Activated CD4-positive, alpha-beta T cell treated with anti-CD3 and anti-CD28 coated beads, Interleukin-2, amount 10 ng/mL, durations not matched to agents 7 days and 5 days (primary cell): ENCODE measurements at regions not wholly inside any gene's neighbourhood (a gene's known extent, or its start where the extent isn't known, plus 50 kb on each side); places are given as distances from the start of the nearest gene placed in this dataset.

ENCODE experiments used
- CTCF ChIA-PET: fragments of 350-600 bp; sonication (Branson Sonifier 250); formaldehyde crosslinking; loops from one replicate; lab custom pipeline; 2021; ENCODE audit warnings: antibody characterized with exemption; lab: Charles Lee
- POLR2A ChIA-PET: fragments of 350-600 bp; sonication (Branson Sonifier 250); formaldehyde crosslinking; loops from one replicate; lab custom pipeline; 2021; ENCODE audit warnings: antibody characterized with exemption; lab: Charles Lee
- DNase-seq: peaks from one replicate; pipeline ENCODE4 v3.0.0-alpha.2; 2020
- H3K27ac Mint-ChIP-seq: one replicate; pipeline ENCODE4 v1.8.0; 2021; ENCODE audit warnings: mild to moderate bottlenecking, moderate library complexity, mixed read lengths
- H3K27me3 Mint-ChIP-seq: one replicate; pipeline ENCODE4 v1.8.0; 2021; ENCODE audit warnings: mixed read lengths
- H3K36me3 Mint-ChIP-seq: one replicate; pipeline ENCODE4 v1.8.0; 2021; ENCODE audit warnings: low read depth, mixed read lengths
- H3K4me1 Mint-ChIP-seq: one replicate; pipeline ENCODE4 v1.8.0; 2021; ENCODE audit warnings: mixed read lengths
- H3K4me3 Mint-ChIP-seq: one replicate; pipeline ENCODE4 v1.8.0; 2021; ENCODE audit warnings: mild to moderate bottlenecking, moderate library complexity, mixed read lengths
- H3K9me3 Mint-ChIP-seq: one replicate; pipeline ENCODE4 v1.8.0; 2021; ENCODE audit warnings: mixed read lengths

DNA sequence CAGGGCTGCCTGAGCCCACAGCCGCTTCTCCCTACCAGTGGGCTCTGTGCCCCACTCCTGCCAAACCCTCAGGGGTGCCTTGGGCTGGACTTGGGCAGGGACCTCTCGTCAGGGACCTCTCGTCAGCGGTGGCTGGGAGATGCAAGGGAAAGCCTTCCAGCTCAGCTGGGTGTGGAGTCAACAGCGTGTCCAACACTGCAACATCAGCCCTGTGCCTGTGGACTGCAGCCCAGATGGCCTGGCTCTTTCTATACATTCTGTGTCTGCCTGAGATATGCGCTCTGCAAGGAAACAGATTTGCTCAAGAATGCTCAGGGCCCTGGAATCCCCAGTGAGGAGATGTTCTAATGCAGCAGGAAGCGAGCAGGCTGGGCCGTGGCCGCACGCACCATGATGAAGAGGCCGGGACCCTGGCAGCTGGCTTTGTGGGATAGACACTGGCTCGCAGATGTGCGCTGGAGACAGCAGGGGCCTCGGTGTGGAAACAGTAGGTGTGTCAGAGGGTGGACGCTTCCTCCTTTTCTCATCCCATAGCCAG, 85.0 kb upstream of the COL5A1 start:
- no peaks in the 10 kb centered on the region for H3K9me3 Mint-ChIP-seq
- H3K4me3 Mint-ChIP-seq, result no peak overlapping the region
- CTCF ChIA-PET, result no interaction called here
- POLR2A ChIA-PET, result no interaction called here
- H3K36me3 Mint-ChIP-seq, result no peaks in the 10 kb centered on the region
- DNase-seq, result no peak
- peaks cover 8% of the 10 kb centered on the region for H3K4me1 Mint-ChIP-seq
- H3K27ac Mint-ChIP-seq, result no peak overlapping the region
- peaks cover 2% of the 10 kb centered on the region for H3K27me3 Mint-ChIP-seq

- H3K27me3 Mint-ChIP-seq, result no peaks in the 10 kb centered on the region
- H3K4me1 Mint-ChIP-seq, result peaks cover 8% of the 10 kb centered on the region
- no peak overlapping the region for H3K4me3 Mint-ChIP-seq
- no peaks in the 10 kb centered on the region for H3K36me3 Mint-ChIP-seq
- POLR2A ChIA-PET, result no interaction called here
- H3K27ac Mint-ChIP-seq, result no peak overlapping the region
- H3K9me3 Mint-ChIP-seq, result no peaks in the 10 kb centered on the region
- CTCF ChIA-PET, result no interaction called here
- DNase-seq, result no peak
These were observed 84.3 kb upstream of the COL5A1 start for GRCh38 chr9:134557331-134557730.

DNA sequence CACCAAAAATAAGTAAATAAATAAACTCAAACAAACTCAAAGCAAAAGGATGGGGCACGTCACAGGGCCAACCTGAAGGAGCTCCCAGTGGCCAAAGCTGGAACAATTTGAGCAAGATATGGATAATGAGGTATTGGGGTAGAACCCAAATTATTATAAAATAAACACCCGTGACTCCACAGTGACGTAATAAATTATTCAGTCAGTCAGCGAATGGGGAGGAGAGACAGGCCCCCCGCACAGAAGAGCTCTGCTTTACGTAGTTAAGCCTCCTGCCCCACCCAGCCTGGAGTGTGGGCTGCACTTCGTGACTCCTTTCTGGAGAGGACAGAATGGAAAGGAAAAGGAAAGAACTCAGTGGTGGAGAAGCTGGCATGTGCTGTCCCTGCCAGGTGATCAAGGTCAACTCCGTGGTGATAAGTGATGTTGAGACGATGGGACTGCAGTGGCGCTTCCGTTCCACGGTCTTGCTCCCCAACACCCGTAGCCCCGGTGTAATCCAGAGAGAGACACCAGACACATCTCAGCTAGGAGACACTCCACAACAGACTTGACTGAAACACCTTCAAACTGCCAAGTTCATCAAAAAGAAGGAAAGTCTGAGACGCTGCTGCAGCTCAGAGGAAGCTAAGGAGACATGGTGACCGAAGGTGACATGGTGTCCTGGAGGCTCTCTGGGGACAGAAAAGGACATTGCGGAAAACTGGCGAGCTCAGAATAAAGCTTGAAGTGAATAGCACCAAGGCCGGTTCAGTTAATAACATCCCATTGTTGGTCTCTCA, 83.3 kb upstream of the COL5A1 start:
- Mint-ChIP-seq H3K36me3 (no peaks in the 10 kb centered on the region), H3K9me3 (no peaks in the 10 kb centered on the region), H3K27me3 (no peaks in the 10 kb centered on the region), H3K4me3 (no peak overlapping the region), H3K27ac (no peak overlapping the region), H3K4me1 (peaks cover 8% of the 10 kb centered on the region)
- ChIA-PET CTCF (no interaction called here), POLR2A (no interaction called here)
- DNase-seq, result no peak

- peaks cover 8% of the 10 kb centered on the region for H3K4me1 Mint-ChIP-seq
- DNase-seq, result no peak
- H3K27ac Mint-ChIP-seq, result no peak overlapping the region
- no peaks in the 10 kb centered on the region for H3K36me3 Mint-ChIP-seq
- no peaks in the 10 kb centered on the region for H3K27me3 Mint-ChIP-seq
- CTCF ChIA-PET, result no interaction called here
- H3K4me3 Mint-ChIP-seq, result no peak overlapping the region
- POLR2A ChIA-PET, result no interaction called here
- no peaks in the 10 kb centered on the region for H3K9me3 Mint-ChIP-seq
These were observed 82.6 kb upstream of the COL5A1 start for GRCh38 chr9:134559013-134559412.

DNA sequence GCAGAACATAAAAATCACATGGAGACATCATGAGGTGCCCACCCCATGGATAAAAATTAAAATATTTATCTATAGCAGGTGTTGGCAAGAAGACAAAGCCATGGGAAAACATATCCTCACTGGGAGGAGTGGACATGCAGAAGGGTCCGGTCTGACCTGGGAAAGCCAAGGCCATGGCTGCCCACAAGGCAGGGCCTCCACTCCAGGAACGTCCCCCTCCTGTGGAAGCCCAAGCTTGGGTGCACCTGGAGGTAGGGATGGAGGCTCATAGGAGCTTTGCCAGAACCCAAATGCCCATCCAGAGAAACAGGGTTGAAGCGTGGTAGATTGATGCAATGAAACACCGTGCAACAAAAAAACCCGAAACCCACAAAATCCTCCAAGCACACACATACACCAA, 81.4 kb upstream of the COL5A1 start:
- peaks cover 4% of the 10 kb centered on the region for H3K9me3 Mint-ChIP-seq
- H3K27ac Mint-ChIP-seq, result no peak overlapping the region
- H3K36me3 Mint-ChIP-seq, result no peaks in the 10 kb centered on the region
- DNase-seq, result no peak
- H3K4me3 Mint-ChIP-seq, result no peak overlapping the region
- no peaks in the 10 kb centered on the region for H3K27me3 Mint-ChIP-seq
- POLR2A ChIA-PET, result no interaction called here
- CTCF ChIA-PET, result no interaction called here
- H3K4me1 Mint-ChIP-seq, result peaks cover 8% of the 10 kb centered on the region

DNA sequence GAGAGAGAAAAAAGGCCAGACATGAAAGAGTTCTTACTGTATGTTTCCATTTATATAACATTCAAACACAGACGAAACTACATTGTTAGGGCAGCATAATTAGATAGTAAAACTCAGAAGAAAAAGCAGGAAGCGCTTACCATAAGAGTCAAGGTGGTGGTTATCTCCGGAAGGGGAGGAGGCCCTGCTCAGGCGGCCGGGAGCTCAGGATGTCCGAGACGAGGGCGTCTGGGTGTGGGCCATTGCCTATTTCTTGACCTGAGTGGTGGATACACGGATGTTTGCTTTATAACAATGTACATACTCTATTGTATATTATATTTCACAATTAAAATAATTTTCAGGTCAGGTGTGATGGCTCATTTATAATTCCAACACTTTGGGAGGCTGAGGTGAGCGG, 80.9 kb upstream of the COL5A1 start:
- CTCF ChIA-PET, result no interaction called here
- Mint-ChIP-seq H3K4me3 (no peak overlapping the region), H3K27me3 (no peaks in the 10 kb centered on the region), H3K9me3 (peaks cover 4% of the 10 kb centered on the region), H3K4me1 (peaks cover 8% of the 10 kb centered on the region), H3K27ac (no peak overlapping the region), H3K36me3 (no peaks in the 10 kb centered on the region)
- DNase-seq, result no peak
- POLR2A ChIA-PET, result no interaction called here

DNA sequence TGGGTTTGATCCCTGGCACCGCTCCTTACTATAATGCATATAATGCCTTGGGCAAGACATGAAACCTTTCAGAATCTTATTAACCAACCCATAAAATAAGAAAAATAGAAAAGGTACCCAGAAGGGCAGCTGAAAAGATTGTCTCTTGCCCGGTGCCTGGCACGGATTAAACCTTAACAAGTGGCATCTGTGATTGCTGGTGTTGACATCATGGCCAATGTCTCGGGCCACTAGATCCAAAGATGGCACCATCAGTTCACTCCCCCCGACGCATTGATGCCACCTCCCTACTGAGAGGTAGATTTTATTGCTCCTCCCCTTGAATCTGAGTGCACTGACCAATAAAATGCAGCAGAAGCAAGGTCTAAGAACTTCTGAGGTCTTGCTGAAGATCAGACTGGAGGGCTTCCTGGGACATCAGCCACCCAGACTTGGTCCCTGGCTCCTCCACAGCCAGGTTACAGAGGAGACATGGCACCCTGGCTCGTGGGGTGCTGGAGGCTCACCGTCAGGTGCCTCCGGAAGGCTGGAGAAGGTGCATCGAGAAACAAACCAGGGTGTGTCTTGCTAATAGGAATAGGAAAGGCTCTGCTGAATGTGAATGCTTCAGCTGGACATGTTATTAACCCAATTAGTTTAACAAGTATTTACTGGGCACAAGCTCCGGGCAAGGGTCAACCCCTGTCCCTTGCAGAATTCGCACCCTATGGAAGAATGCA, 80.0 kb upstream of the COL5A1 start:
- no peak for DNase-seq
- no peaks in the 10 kb centered on the region for H3K27me3 Mint-ChIP-seq
- ChIA-PET POLR2A (no interaction called here), CTCF (no interaction called here)
- peaks cover 4% of the 10 kb centered on the region for H3K9me3 Mint-ChIP-seq
- H3K36me3 Mint-ChIP-seq, result no peaks in the 10 kb centered on the region
- H3K27ac Mint-ChIP-seq, result no peak overlapping the region
- peaks cover 8% of the 10 kb centered on the region for H3K4me1 Mint-ChIP-seq
- no peak overlapping the region for H3K4me3 Mint-ChIP-seq

DNA sequence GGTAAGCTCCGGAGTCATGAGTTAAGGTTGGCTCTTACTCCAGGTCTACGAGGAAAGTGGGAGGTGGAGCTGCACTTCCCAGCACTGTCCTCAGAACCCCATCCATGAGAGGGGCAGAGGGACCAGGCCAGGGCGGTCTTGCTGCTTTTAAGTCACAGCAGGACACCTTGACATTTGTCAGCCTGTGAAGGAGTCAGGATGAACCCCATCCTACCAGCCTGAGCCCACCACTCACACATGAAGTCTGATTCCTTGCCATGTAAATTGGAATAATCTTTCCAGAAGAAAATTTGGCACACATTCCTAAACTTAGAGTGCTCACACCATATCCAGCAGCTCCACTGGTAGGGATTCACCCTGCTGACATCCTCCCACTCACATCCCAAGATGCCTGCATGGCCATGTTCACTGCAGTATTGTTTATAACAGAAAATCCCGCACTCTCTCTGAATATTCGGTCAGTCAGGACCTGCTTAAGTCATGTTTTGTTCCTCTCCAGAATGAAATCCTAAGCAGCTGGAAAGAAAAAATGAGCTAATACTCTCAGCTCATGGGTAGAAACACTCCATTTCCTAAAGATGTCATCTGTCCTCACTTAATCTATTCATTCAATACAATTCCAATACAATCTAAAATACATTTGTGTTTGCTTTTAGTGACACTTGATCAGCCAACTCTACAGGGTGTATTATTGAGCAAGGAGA, 79.3 kb upstream of the COL5A1 start:
- peaks cover 4% of the 10 kb centered on the region for H3K9me3 Mint-ChIP-seq
- no peaks in the 10 kb centered on the region for H3K36me3 Mint-ChIP-seq
- ChIA-PET POLR2A (no interaction called here), CTCF (no interaction called here)
- H3K4me3 Mint-ChIP-seq, result no peak overlapping the region
- no peaks in the 10 kb centered on the region for H3K27me3 Mint-ChIP-seq
- no peak for DNase-seq
- H3K27ac Mint-ChIP-seq, result no peak overlapping the region
- peaks cover 8% of the 10 kb centered on the region for H3K4me1 Mint-ChIP-seq

DNA sequence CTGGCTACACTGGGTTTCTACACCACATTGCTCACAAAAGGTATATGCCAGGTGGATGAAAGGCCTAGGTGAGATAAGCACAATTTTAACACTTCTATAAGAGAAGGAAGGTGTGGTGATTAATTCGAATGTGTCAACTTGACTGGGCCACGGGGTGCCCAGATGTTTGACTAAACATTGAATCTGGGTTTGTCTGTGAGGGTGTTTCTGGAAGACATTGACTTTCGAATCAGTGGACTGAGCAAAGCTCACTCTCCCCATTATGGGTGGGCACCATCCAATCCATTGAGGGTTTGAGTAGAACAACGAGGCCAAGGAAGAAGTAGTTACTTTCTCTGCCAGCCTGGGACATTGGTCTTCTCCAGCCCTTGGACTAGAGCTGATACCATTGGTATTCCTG, 78.2 kb upstream of the COL5A1 start:
- Mint-ChIP-seq H3K27me3 (no peaks in the 10 kb centered on the region), H3K9me3 (peaks cover 4% of the 10 kb centered on the region), H3K4me3 (no peak overlapping the region), H3K4me1 (peaks cover 8% of the 10 kb centered on the region), H3K36me3 (no peaks in the 10 kb centered on the region), H3K27ac (no peak overlapping the region)
- POLR2A ChIA-PET, result no interaction called here
- CTCF ChIA-PET, result no interaction called here
- no peak for DNase-seq

DNA sequence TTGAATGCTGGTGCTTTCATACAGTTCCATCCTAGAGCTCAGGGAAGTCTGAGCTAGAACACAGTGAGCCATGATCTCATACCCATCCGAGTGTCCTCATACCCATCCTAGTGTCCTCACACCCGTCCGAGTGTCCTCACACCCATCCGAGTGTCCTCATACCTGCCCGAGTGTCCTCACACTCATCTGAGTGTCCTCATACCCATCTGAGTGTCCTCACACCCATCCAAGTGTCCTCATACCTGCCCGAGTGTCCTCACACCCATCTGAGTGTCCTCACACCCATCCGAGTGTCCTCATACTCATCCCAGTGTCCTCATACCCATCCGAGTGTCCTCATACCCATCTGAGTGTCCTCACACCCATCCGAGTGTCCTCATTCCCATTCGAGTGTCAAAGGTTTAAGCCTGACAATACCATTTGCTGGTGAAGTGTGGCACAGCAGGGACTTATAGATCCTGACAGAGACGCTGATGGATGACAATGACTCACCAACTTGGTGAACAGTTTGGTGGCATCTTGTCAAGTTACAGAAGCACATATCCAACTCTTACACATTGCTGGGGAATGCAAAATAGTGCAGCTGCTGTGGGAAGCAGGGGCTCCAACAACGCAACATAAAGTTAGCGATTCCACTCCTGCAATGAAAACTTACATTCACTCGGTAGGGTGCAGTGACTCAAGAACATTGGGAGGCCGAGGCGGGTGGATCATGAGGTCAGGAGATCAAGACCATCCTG, 77.0 kb upstream of the COL5A1 start:
- H3K27me3 Mint-ChIP-seq, result no peaks in the 10 kb centered on the region
- H3K27ac Mint-ChIP-seq, result no peak overlapping the region
- POLR2A ChIA-PET, result no interaction called here
- DNase-seq, result no peak
- peaks cover 8% of the 10 kb centered on the region for H3K4me1 Mint-ChIP-seq
- peaks cover 4% of the 10 kb centered on the region for H3K9me3 Mint-ChIP-seq
- CTCF ChIA-PET, result no interaction called here
- no peak overlapping the region for H3K4me3 Mint-ChIP-seq
- no peaks in the 10 kb centered on the region for H3K36me3 Mint-ChIP-seq

DNA sequence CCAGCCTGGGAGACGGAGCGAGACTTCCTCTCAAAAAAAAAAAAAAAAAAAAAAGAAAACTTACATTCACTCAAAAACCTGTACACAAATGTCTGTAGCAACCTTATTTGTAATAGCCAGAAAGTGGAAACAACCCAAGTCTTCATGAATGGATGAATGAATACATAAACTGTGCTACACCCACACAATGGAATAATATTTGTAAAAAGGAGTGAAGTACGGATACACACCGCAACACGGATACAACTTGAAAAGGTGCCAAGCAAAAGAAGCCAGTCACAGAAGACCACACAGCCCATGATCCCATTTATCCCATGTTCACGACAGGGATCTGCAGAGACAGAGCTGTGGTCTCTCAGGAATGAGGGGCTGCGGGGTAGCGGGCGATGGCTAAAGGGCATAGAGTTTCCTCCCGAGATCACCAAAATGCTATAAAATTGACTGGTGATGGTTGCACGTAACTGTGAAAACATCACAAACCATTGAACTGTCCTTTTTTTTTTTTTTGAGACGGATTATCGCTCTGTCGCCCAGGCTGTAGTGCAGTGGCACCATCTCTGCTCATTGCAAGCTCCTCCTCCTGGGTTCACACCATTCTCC, 76.2 kb upstream of the COL5A1 start:
- Mint-ChIP-seq H3K27me3 (no peaks in the 10 kb centered on the region), H3K36me3 (no peaks in the 10 kb centered on the region), H3K9me3 (peaks cover 4% of the 10 kb centered on the region), H3K4me3 (no peak overlapping the region), H3K27ac (no peak overlapping the region), H3K4me1 (peaks cover 2% of the 10 kb centered on the region)
- CTCF ChIA-PET, result no interaction called here
- no peak for DNase-seq
- POLR2A ChIA-PET, result no interaction called here

DNA sequence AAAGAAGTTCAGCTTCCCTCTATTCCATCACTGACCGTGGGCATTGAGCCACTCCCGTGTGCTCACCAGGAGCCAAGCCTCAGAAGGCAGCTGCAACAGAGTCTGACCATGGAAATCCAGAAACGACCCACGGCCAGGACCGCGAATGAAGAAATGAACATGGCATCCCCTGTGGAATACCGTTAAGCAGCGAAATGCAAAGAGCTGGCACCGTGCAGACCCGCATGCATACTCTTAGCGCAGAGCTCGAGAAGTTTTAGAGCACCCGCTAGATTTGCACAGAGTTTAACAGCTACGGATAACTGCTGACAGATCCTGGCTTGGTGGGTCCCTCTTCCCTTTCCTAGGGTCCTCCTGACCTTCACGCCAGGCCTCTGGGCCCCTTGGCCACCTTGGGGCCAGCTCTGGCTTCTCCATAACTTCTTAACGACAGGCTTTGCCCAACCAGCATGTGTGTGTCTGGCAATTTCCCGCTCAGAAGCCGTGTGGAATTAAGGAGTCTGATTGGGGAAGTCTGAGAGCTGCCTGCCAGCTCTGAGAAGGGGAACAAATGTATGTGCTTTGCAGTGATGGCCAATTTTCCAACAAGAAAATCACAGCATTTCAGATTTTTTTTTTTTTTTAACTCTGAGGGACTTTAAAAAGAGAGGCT, 75.3 kb upstream of the COL5A1 start:
- no peaks in the 10 kb centered on the region for H3K27me3 Mint-ChIP-seq
- H3K9me3 Mint-ChIP-seq, result peaks cover 4% of the 10 kb centered on the region
- no peaks in the 10 kb centered on the region for H3K36me3 Mint-ChIP-seq
- H3K4me1 Mint-ChIP-seq, result no peaks in the 10 kb centered on the region
- H3K27ac Mint-ChIP-seq, result no peak overlapping the region
- POLR2A ChIA-PET, result interaction anchor here (0.6 kb wide), 1 partner anchor 794 kb away, joined by 4 read pairs; no protein-coding TSS in a partner anchor
- CTCF ChIA-PET, result no interaction called here
- no peak for DNase-seq
- H3K4me3 Mint-ChIP-seq, result no peak overlapping the region
